ENCODE measurements at regions not wholly inside any gene's neighbourhood (a gene's known extent, or its start where the extent isn't known, plus 50 kb on each side); places are given as distances from the start of the nearest gene placed in this dataset.

- in situ Hi-C loops (cut with MboI): no loop called here
- no peaks in the 10 kb centered on the region for H3K27me3 ChIP-seq (replicated peaks; ENCODE audit: insufficient read depth)
- no peaks in the 10 kb centered on the region for H4K20me1 ChIP-seq (ENCODE audit: insufficient read depth)
- no peaks in the 10 kb centered on the region for H3K36me3 ChIP-seq (ENCODE audit: low read depth)
- no peak overlapping the region for H3K9ac ChIP-seq
- H2AFZ ChIP-seq: no peak overlapping the region
- no peak overlapping the region for H3K4me2 ChIP-seq (ENCODE audit: unreplicated experiment)
- H3K27ac ChIP-seq: no peak overlapping the region
- no peak overlapping the region for H3K4me3 ChIP-seq
- 62 to 71% methylated on average over 4 of the region's 4 CpGs for WGBS, 2 experiments (ENCODE audit: low coverage in 1 of 2, low lambda C conversion rate in 2 of 2, missing lambda C conversion rate in 2 of 2)
- no peak for TF ChIP-seq EZH2phosphoT487 (IDR thresholded peaks at IDR 0.05; ENCODE audit: insufficient read depth, low read depth)
- TF ChIP-seq EZH2 (IDR thresholded peaks at IDR 0.05; ENCODE audit: insufficient read depth, poor library complexity, severe bottlenecking): no peak
- no peaks in the 10 kb centered on the region for H3F3A ChIP-seq (ENCODE audit: insufficient read depth)
- no peak for DNase-seq
- no peaks in the 10 kb centered on the region for H3K9me2 ChIP-seq (ENCODE audit: insufficient read depth)
- H3K9me3 ChIP-seq (ENCODE audit: low read depth): no peaks in the 10 kb centered on the region
- no peaks in the 10 kb centered on the region for H3K4me1 ChIP-seq (ENCODE audit: insufficient read depth)
- no peaks in the 10 kb centered on the region for H3K79me2 ChIP-seq (ENCODE audit: insufficient read depth)
Measured at GRCh38 chr2:48189552-48190228, 124.8 kb upstream of the FOXN2 start.

- H3K9me2 ChIP-seq (ENCODE audit: insufficient read depth): no peaks in the 10 kb centered on the region
- no peaks in the 10 kb centered on the region for H3K27me3 ChIP-seq (replicated peaks; ENCODE audit: insufficient read depth)
- no peaks in the 10 kb centered on the region for H4K20me1 ChIP-seq (ENCODE audit: insufficient read depth)
- H3K79me2 ChIP-seq (ENCODE audit: insufficient read depth): no peaks in the 10 kb centered on the region
- no peak overlapping the region for H3K4me2 ChIP-seq (ENCODE audit: unreplicated experiment)
- H3F3A ChIP-seq (ENCODE audit: insufficient read depth): no peaks in the 10 kb centered on the region
- H3K4me3 ChIP-seq: no peak overlapping the region
- H3K36me3 ChIP-seq (ENCODE audit: low read depth): no peaks in the 10 kb centered on the region
- no peaks in the 10 kb centered on the region for H3K9me3 ChIP-seq (ENCODE audit: low read depth)
- no peak overlapping the region for H3K27ac ChIP-seq
- 92 to 96% methylated on average over 2 of the region's 2 CpGs for WGBS, 2 experiments (ENCODE audit: low coverage in 1 of 2, low lambda C conversion rate in 2 of 2, missing lambda C conversion rate in 2 of 2)
- in situ Hi-C loops (cut with MboI): no loop called here
- H3K9ac ChIP-seq: no peak overlapping the region
- H3K4me1 ChIP-seq (ENCODE audit: insufficient read depth): no peaks in the 10 kb centered on the region
- TF ChIP-seq EZH2phosphoT487 (IDR thresholded peaks at IDR 0.05; ENCODE audit: insufficient read depth, low read depth) (no peak), EZH2 (IDR thresholded peaks at IDR 0.05; ENCODE audit: insufficient read depth, poor library complexity, severe bottlenecking) (no peak)
- DNase-seq: no peak
- H2AFZ ChIP-seq: no peak overlapping the region
Measured at GRCh38 chr2:48190230-48190629, 124.3 kb upstream of the FOXN2 start.

- no peaks in the 10 kb centered on the region for H3K36me3 ChIP-seq (ENCODE audit: low read depth)
- WGBS, 2 experiments (ENCODE audit: low coverage in 1 of 2, low lambda C conversion rate in 2 of 2, missing lambda C conversion rate in 2 of 2): 9 to 14% methylated on average over 1 of the region's 1 CpG
- no peak overlapping the region for H3K4me2 ChIP-seq (ENCODE audit: unreplicated experiment)
- no peak for TF ChIP-seq EZH2 (IDR thresholded peaks at IDR 0.05; ENCODE audit: insufficient read depth, poor library complexity, severe bottlenecking)
- no peak for TF ChIP-seq EZH2phosphoT487 (IDR thresholded peaks at IDR 0.05; ENCODE audit: insufficient read depth, low read depth)
- in situ Hi-C loops (cut with MboI): no loop called here
- no peak overlapping the region for H2AFZ ChIP-seq
- H3K27ac ChIP-seq: no peak overlapping the region
- H3K9me2 ChIP-seq (ENCODE audit: insufficient read depth): no peaks in the 10 kb centered on the region
- no peaks in the 10 kb centered on the region for H3K27me3 ChIP-seq (replicated peaks; ENCODE audit: insufficient read depth)
- H3K79me2 ChIP-seq (ENCODE audit: insufficient read depth): no peaks in the 10 kb centered on the region
- H3F3A ChIP-seq (ENCODE audit: insufficient read depth): no peaks in the 10 kb centered on the region
- H3K9ac ChIP-seq: no peak overlapping the region
- DNase-seq: no peak
- H3K9me3 ChIP-seq (ENCODE audit: low read depth): no peaks in the 10 kb centered on the region
- no peaks in the 10 kb centered on the region for H4K20me1 ChIP-seq (ENCODE audit: insufficient read depth)
- H3K4me1 ChIP-seq (ENCODE audit: insufficient read depth): peaks cover 8% of the 10 kb centered on the region; the same call in 1 of the 2 replicates
- no peak overlapping the region for H3K4me3 ChIP-seq
Measured at GRCh38 chr2:48194641-48195040, 119.8 kb upstream of the FOXN2 start.

GRCh38 chr2:48195169-48195568 lies 119.3 kb upstream of the FOXN2 start:
- H3K4me2 ChIP-seq (ENCODE audit: unreplicated experiment): no peak overlapping the region
- no peak overlapping the region for H2AFZ ChIP-seq
- TF ChIP-seq EZH2 (IDR thresholded peaks at IDR 0.05; ENCODE audit: insufficient read depth, poor library complexity, severe bottlenecking) (no peak), EZH2phosphoT487 (IDR thresholded peaks at IDR 0.05; ENCODE audit: insufficient read depth, low read depth) (no peak)
- WGBS, 2 experiments (ENCODE audit: low coverage in 1 of 2, low lambda C conversion rate in 2 of 2, missing lambda C conversion rate in 2 of 2): 83 to 85% methylated on average over 3 of the region's 3 CpGs
- no peak overlapping the region for H3K27ac ChIP-seq
- in situ Hi-C loops (cut with MboI): no loop called here
- no peaks in the 10 kb centered on the region for H3F3A ChIP-seq (ENCODE audit: insufficient read depth)
- H3K9ac ChIP-seq: no peak overlapping the region
- H3K9me3 ChIP-seq (ENCODE audit: low read depth): no peaks in the 10 kb centered on the region
- no peaks in the 10 kb centered on the region for H3K36me3 ChIP-seq (ENCODE audit: low read depth)
- peaks cover 8% of the 10 kb centered on the region; the same call in 1 of the 2 replicates for H3K4me1 ChIP-seq (ENCODE audit: insufficient read depth)
- no peak for DNase-seq
- H3K27me3 ChIP-seq (replicated peaks; ENCODE audit: insufficient read depth): no peaks in the 10 kb centered on the region
- no peaks in the 10 kb centered on the region for H3K79me2 ChIP-seq (ENCODE audit: insufficient read depth)
- no peak overlapping the region for H3K4me3 ChIP-seq
- H3K9me2 ChIP-seq (ENCODE audit: insufficient read depth): no peaks in the 10 kb centered on the region
- H4K20me1 ChIP-seq (ENCODE audit: insufficient read depth): no peaks in the 10 kb centered on the region

All from GM23248 (cell line).